Colonic mucosa (tissue), 4 donors: ENCODE measurements at regions not wholly inside any gene's neighbourhood (a gene's known extent, or its start where the extent isn't known, plus 50 kb on each side); places are given as distances from the start of the nearest gene placed in this dataset.

Experiments
- DNase-seq: peaks from one replicate; pipeline ENCODE4 v3.0.0-alpha.2; 2020
- H3K27ac ChIP-seq: fragments of 200-600 bp; one replicate; pipeline ENCODE4 v1.8.0; 2021
- H3K27me3 ChIP-seq: fragments of 200-600 bp; one replicate; pipeline ENCODE4 v1.8.0; 2021
- H3K36me3 ChIP-seq: fragments of 200-600 bp; one replicate; pipeline ENCODE4 v1.8.0; 2021
- H3K4me1 ChIP-seq: fragments of 200-600 bp; one replicate; pipeline ENCODE4 v1.8.0; 2021; ENCODE audit warnings: mild to moderate bottlenecking
- H3K4me3 ChIP-seq: fragments of 200-600 bp; one replicate; pipeline ENCODE4 v1.8.0; 2021
- H3K9ac ChIP-seq, 2 donors: one replicate each; pipeline ENCODE4 v1.7.0; 2013; ENCODE audit warnings: control low read depth in 2 of 2, low read depth in 2 of 2, low read length in 2 of 2
- H3K9me3 ChIP-seq: fragments of 200-600 bp; one replicate; pipeline ENCODE4 v1.8.0; 2021
- CTCF ChIP-seq: fragments of 200-600 bp; IDR thresholded peaks from one replicate; pipeline ENCODE4 v1.8.0; 2022; ENCODE audit warnings: antibody characterized with exemption, mild to moderate bottlenecking
- intact Hi-C: fragments of 100-400 bp; cut with DNase I; formaldehyde crosslinking; loops from one replicate; pipeline ENCODE4 v1.14.1; 2022
- donor health status: healthy.
- donor health status: DM: no; HTN: no; CAD: no.
- donor health status: DM: no; HTN: no; CAD: no.

- H3K9me3 ChIP-seq: no peaks in the 10 kb centered on the region
- no peaks in the 10 kb centered on the region for H3K4me1 ChIP-seq
- no peaks in the 10 kb centered on the region for H3K27me3 ChIP-seq
- TF ChIP-seq CTCF: no peak
- no peaks in the 10 kb centered on the region for H3K36me3 ChIP-seq
- H3K27ac ChIP-seq: no peak overlapping the region
- no peak overlapping the region for H3K9ac ChIP-seq
- no peak for DNase-seq
- intact Hi-C loops: no loop called here
- H3K4me3 ChIP-seq: no peak overlapping the region
Measured at GRCh38 chr7:82617156-82617555, 173.6 kb upstream of the CACNA2D1 start.

GRCh38 chr7:82616059-82616728, 172.6 kb upstream of the CACNA2D1 start:
- no peaks in the 10 kb centered on the region for H3K27me3 ChIP-seq
- no peak overlapping the region for H3K9ac ChIP-seq
- intact Hi-C loops: no loop called here
- H3K4me3 ChIP-seq: no peak overlapping the region
- no peak for TF ChIP-seq CTCF
- no peaks in the 10 kb centered on the region for H3K36me3 ChIP-seq
- DNase-seq: no peak
- H3K27ac ChIP-seq: no peak overlapping the region
- no peaks in the 10 kb centered on the region for H3K4me1 ChIP-seq
- H3K9me3 ChIP-seq: no peaks in the 10 kb centered on the region

- no peak for DNase-seq
- Histone ChIP-seq H3K9me3 (no peaks in the 10 kb centered on the region), H3K9ac (no peak overlapping the region), H3K36me3 (no peaks in the 10 kb centered on the region), H3K27ac (no peak overlapping the region), H3K4me1 (no peaks in the 10 kb centered on the region), H3K27me3 (no peaks in the 10 kb centered on the region), H3K4me3 (no peak overlapping the region)
- TF ChIP-seq CTCF: no peak
- intact Hi-C loops: no loop called here
Measured at GRCh38 chr7:82615527-82615926, 171.9 kb upstream of the CACNA2D1 start.

- Histone ChIP-seq H3K36me3 (no peaks in the 10 kb centered on the region), H3K27ac (no peak overlapping the region), H3K9ac (no peak overlapping the region), H3K4me3 (no peak overlapping the region), H3K4me1 (no peaks in the 10 kb centered on the region), H3K9me3 (no peaks in the 10 kb centered on the region), H3K27me3 (no peaks in the 10 kb centered on the region)
- DNase-seq: no peak
- intact Hi-C loops: loop anchor here (10.0 kb wide), 2 partner anchors 115 to 565 kb away; no protein-coding TSS in a partner anchor
- no peak for TF ChIP-seq CTCF
Measured at GRCh38 chr7:82609746-82610145, 166.2 kb upstream of the CACNA2D1 start.

DNA sequence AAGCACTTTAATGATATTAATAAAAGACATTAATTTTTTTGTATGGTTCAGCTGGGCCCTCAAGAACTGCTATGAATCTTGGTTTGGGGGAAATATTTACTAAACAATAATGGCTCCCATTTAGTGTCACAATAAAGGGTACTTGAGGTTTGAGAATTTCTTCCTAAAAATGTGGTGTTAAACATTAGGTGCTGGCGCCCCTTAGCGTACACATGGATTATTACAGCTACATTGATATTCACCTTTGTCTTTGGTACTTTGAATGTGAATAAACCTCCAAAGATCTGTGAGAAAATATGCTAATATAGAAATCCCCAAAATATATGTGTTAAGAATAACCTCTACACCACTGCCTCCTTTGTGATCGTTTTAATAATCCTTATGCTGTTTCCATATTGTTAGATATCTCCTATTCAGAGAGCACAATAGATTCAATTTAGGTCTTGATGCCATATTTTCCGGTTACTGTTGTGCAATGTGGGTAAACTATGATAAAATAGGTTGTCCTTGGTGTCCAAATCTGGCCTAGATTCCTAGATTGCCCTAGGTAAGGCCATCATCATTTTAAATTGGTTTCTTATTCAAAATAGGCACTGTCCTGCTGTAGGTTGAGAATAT, 161.8 kb upstream of the CACNA2D1 start:
- intact Hi-C loops: loop anchor here (10.0 kb wide), 2 partner anchors 119 to 561 kb away; no protein-coding TSS in a partner anchor
- TF ChIP-seq CTCF: peak; percentile 59
- H3K9ac ChIP-seq: no peak overlapping the region

More for the DNA sequence above, 161.8 kb upstream of the CACNA2D1 start:
- H3K4me3 ChIP-seq: no peak overlapping the region
- no peaks in the 10 kb centered on the region for H3K9me3 ChIP-seq
- H3K4me1 ChIP-seq: no peaks in the 10 kb centered on the region
- H3K27ac ChIP-seq: no peak overlapping the region
- H3K36me3 ChIP-seq: no peaks in the 10 kb centered on the region
- DNase-seq: no peak
- no peaks in the 10 kb centered on the region for H3K27me3 ChIP-seq
